ENCODE measurements at regions not wholly inside any gene's neighbourhood (a gene's known extent, or its start where the extent isn't known, plus 50 kb on each side); places are given as distances from the start of the nearest gene placed in this dataset.

DNA sequence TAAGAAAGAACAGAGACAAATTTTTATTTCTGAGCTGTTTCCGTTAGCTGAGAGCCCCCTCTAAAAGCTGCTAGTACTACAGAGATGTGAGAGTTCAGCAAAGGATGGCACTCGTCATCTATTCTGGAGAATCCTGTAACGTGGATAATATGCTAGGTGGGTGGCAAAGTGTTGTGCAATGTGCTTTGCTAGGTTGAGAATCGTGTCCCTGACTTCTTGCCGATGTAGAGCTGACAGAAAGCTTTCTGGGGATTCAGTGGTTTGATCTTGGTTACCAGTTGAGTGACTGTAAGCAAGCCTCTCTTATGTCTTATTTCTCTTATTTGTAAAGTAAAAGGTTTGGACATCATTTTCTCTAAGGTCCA lies 298.3 kb upstream of the ACTBL2 start:
- H3K9ac ChIP-seq (ENCODE audit: low read length) = no peak overlapping the region
- H3K27ac ChIP-seq (ENCODE audit: low read depth, low read length) = no peak overlapping the region
- H3K27me3 ChIP-seq (ENCODE audit: control insufficient read depth, insufficient read depth, low read length) = no peaks in the 10 kb centered on the region
- no peaks in the 10 kb centered on the region for H3K9me3 ChIP-seq (ENCODE audit: control insufficient read depth, insufficient read depth, low read depth, low read length)
- H3K4me3 ChIP-seq (ENCODE audit: low read depth, low read length) = no peak overlapping the region
- no peaks in the 10 kb centered on the region for H3K36me3 ChIP-seq (ENCODE audit: control insufficient read depth, insufficient read depth, low read length)
- no peaks in the 10 kb centered on the region; the same call in 1 of the 2 replicates for H3K4me1 ChIP-seq (ENCODE audit: control insufficient read depth, insufficient read depth, low read length)

- no peaks in the 10 kb centered on the region for H3K36me3 ChIP-seq (ENCODE audit: control insufficient read depth, insufficient read depth, low read length)
- no peaks in the 10 kb centered on the region for H3K9me3 ChIP-seq (ENCODE audit: control insufficient read depth, insufficient read depth, low read depth, low read length)
- H3K4me3 ChIP-seq (ENCODE audit: low read depth, low read length) = no peak overlapping the region
- no peaks in the 10 kb centered on the region for H3K27me3 ChIP-seq (ENCODE audit: control insufficient read depth, insufficient read depth, low read length)
- H3K27ac ChIP-seq (ENCODE audit: low read depth, low read length) = no peak overlapping the region
- no peaks in the 10 kb centered on the region; the same call in 1 of the 2 replicates for H3K4me1 ChIP-seq (ENCODE audit: control insufficient read depth, insufficient read depth, low read length)
- H3K9ac ChIP-seq (ENCODE audit: low read length) = no peak overlapping the region
Measured at GRCh38 chr5:57780306-57780960, 297.8 kb upstream of the ACTBL2 start.

DNA sequence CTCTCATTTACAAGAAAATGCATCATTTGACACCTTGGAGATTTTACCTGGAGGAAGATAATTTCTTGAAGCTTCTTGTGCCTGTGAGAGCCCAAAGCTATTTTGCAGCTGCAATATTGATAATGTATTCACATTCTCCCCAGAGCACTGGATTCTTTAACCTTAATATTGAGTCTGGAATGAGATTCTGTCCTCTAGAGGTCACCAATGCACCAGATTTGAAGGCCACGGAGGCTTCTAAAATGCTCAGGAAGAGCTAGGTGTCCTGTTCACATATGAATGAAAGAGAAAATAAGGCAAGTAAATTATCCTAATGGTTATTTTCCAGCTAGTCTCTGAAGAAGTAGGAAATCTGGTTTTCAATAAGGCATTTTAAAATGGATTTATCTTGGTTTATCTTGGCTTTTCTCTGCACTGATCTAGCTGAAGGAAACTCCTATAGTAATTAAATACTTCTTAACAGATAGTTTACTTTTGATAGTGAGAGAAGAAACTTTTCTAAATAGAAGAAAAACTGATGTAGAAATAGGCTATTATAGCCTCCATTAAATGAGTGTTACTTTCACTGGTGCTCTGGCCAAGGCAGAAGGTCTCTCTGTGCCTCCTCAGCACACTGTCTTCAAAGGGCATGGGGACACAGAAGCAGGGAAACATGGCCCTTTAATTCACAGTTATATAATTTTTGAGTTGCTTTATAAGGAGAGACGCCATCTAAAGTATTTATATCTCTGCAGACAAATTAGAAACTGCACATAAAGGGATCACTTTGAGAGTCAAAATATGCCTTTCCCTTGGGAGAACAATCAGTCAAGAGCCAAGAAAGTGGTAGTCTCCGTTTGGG lies 297.0 kb upstream of the ACTBL2 start:
- Histone ChIP-seq H3K9ac (ENCODE audit: low read length) (no peak overlapping the region), H3K4me1 (ENCODE audit: control insufficient read depth, insufficient read depth, low read length) (no peaks in the 10 kb centered on the region; the same call in 1 of the 2 replicates), H3K4me3 (ENCODE audit: low read depth, low read length) (no peak overlapping the region)

GRCh38 chr5:57778501-57779091 lies 296.0 kb upstream of the ACTBL2 start:
- no peak overlapping the region for H3K27ac ChIP-seq (ENCODE audit: low read depth, low read length)
- no peak overlapping the region for H3K4me3 ChIP-seq (ENCODE audit: low read depth, low read length)
- no peaks in the 10 kb centered on the region; the same call in none of the 2 replicates for H3K4me1 ChIP-seq (ENCODE audit: control insufficient read depth, insufficient read depth, low read length)
- H3K9ac ChIP-seq (ENCODE audit: low read length) = no peak overlapping the region
- no peaks in the 10 kb centered on the region for H3K36me3 ChIP-seq (ENCODE audit: control insufficient read depth, insufficient read depth, low read length)
- no peaks in the 10 kb centered on the region for H3K27me3 ChIP-seq (ENCODE audit: control insufficient read depth, insufficient read depth, low read length)
- H3K9me3 ChIP-seq (ENCODE audit: control insufficient read depth, insufficient read depth, low read depth, low read length) = no peaks in the 10 kb centered on the region

More for the DNA sequence above, 297.0 kb upstream of the ACTBL2 start:
- H3K27ac ChIP-seq (ENCODE audit: low read depth, low read length) = no peak overlapping the region
- H3K9me3 ChIP-seq (ENCODE audit: control insufficient read depth, insufficient read depth, low read depth, low read length) = no peaks in the 10 kb centered on the region
- no peaks in the 10 kb centered on the region for H3K27me3 ChIP-seq (ENCODE audit: control insufficient read depth, insufficient read depth, low read length)
- H3K36me3 ChIP-seq (ENCODE audit: control insufficient read depth, insufficient read depth, low read length) = no peaks in the 10 kb centered on the region

DNA sequence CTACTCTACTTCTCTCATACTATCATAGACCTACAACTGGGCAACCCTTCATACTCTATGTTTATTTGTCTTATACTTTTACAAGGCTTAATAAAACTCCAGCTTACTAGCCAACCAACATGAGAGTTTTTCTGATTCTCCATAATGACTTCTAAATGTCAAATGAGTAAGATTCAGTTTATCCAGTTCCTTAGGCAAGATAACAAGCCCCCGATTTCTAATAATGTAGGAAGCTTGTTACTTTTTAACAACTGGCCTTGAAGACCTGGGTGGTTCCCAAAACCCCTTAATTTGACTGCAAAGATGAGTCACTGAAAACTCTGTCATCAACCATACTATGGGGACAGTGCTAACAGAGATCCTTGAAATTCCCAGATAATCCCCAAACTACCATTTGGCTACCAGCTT lies 294.6 kb upstream of the ACTBL2 start:
- H3K4me1 ChIP-seq (ENCODE audit: control insufficient read depth, insufficient read depth, low read length) = no peaks in the 10 kb centered on the region; the same call in none of the 2 replicates
- H3K4me3 ChIP-seq (ENCODE audit: low read depth, low read length) = no peak overlapping the region
- no peaks in the 10 kb centered on the region for H3K9me3 ChIP-seq (ENCODE audit: control insufficient read depth, insufficient read depth, low read depth, low read length)
- H3K9ac ChIP-seq (ENCODE audit: low read length) = no peak overlapping the region
- H3K36me3 ChIP-seq (ENCODE audit: control insufficient read depth, insufficient read depth, low read length) = no peaks in the 10 kb centered on the region
- no peaks in the 10 kb centered on the region for H3K27me3 ChIP-seq (ENCODE audit: control insufficient read depth, insufficient read depth, low read length)
- no peak overlapping the region for H3K27ac ChIP-seq (ENCODE audit: low read depth, low read length)

DNA sequence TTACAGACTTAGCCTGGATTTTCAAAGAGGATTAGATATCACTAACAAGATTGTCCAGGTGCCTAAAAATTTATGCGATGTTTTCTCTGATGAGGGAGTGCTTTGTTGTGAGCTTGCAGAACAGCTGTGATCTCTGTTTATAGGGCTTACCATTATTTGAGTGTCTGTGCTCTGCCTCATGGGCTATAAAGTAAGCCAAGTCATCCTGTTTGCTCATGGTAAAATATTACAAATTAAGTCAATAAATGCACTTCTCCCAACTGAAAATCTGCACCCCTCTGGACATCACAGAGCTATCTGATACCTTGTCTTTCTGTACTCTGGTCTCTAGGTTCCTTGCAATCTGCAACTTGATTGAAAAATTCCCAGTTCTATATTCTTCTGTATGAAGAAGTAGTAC lies 293.4 kb upstream of the ACTBL2 start:
- no peak overlapping the region for H3K27ac ChIP-seq (ENCODE audit: low read depth, low read length)
- H3K4me3 ChIP-seq (ENCODE audit: low read depth, low read length) = no peak overlapping the region
- H3K9ac ChIP-seq (ENCODE audit: low read length) = no peak overlapping the region
- no peaks in the 10 kb centered on the region; the same call in none of the 2 replicates for H3K4me1 ChIP-seq (ENCODE audit: control insufficient read depth, insufficient read depth, low read length)
- H3K36me3 ChIP-seq (ENCODE audit: control insufficient read depth, insufficient read depth, low read length) = no peaks in the 10 kb centered on the region
- no peaks in the 10 kb centered on the region for H3K9me3 ChIP-seq (ENCODE audit: control insufficient read depth, insufficient read depth, low read depth, low read length)
- no peaks in the 10 kb centered on the region for H3K27me3 ChIP-seq (ENCODE audit: control insufficient read depth, insufficient read depth, low read length)

GRCh38 chr5:57774439-57774838 lies 291.8 kb upstream of the ACTBL2 start:
- no peak overlapping the region for H3K27ac ChIP-seq (ENCODE audit: low read depth, low read length)
- no peak overlapping the region for H3K4me3 ChIP-seq (ENCODE audit: low read depth, low read length)
- H3K4me1 ChIP-seq (ENCODE audit: control insufficient read depth, insufficient read depth, low read length) = no peaks in the 10 kb centered on the region; the same call in none of the 2 replicates
- H3K27me3 ChIP-seq (ENCODE audit: control insufficient read depth, insufficient read depth, low read length) = no peaks in the 10 kb centered on the region
- H3K9me3 ChIP-seq (ENCODE audit: control insufficient read depth, insufficient read depth, low read depth, low read length) = no peaks in the 10 kb centered on the region
- no peaks in the 10 kb centered on the region for H3K36me3 ChIP-seq (ENCODE audit: control insufficient read depth, insufficient read depth, low read length)
- no peak overlapping the region for H3K9ac ChIP-seq (ENCODE audit: low read length)

DNA sequence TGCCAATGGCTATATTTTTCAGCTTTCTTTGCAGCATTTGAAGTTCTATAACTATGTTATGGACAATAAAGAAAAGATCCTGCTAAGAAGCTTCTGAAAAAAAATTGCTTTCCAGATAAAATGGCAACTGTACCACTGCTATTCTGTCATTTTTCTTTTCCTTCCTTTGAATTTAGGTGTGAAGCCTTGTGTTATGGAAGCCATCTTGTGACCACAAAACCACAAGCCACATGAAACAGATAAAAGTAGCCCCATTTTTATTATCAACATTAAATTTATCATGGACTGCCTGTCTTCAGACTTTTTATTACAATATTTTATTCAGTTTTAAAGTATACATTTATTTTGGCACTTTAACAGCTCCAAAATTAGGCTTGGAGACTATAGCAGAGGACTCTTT lies 289.9 kb upstream of the ACTBL2 start:
- no peaks in the 10 kb centered on the region; the same call in none of the 2 replicates for H3K4me1 ChIP-seq (ENCODE audit: control insufficient read depth, insufficient read depth, low read length)
- no peaks in the 10 kb centered on the region for H3K36me3 ChIP-seq (ENCODE audit: control insufficient read depth, insufficient read depth, low read length)
- no peak overlapping the region for H3K4me3 ChIP-seq (ENCODE audit: low read depth, low read length)
- H3K27ac ChIP-seq (ENCODE audit: low read depth, low read length) = no peak overlapping the region
- H3K9ac ChIP-seq (ENCODE audit: low read length) = no peak overlapping the region
- H3K27me3 ChIP-seq (ENCODE audit: control insufficient read depth, insufficient read depth, low read length) = no peaks in the 10 kb centered on the region
- no peaks in the 10 kb centered on the region for H3K9me3 ChIP-seq (ENCODE audit: control insufficient read depth, insufficient read depth, low read depth, low read length)

GRCh38 chr5:57770039-57770438 lies 287.4 kb upstream of the ACTBL2 start:
- Histone ChIP-seq H3K27ac (ENCODE audit: low read depth, low read length) (no peak overlapping the region), H3K4me1 (ENCODE audit: control insufficient read depth, insufficient read depth, low read length) (no peaks in the 10 kb centered on the region; the same call in 1 of the 2 replicates), H3K4me3 (ENCODE audit: low read depth, low read length) (no peak overlapping the region), H3K9me3 (ENCODE audit: control insufficient read depth, insufficient read depth, low read depth, low read length) (no peaks in the 10 kb centered on the region), H3K27me3 (ENCODE audit: control insufficient read depth, insufficient read depth, low read length) (no peaks in the 10 kb centered on the region), H3K36me3 (ENCODE audit: control insufficient read depth, insufficient read depth, low read length) (no peaks in the 10 kb centered on the region), H3K9ac (ENCODE audit: low read length) (no peak overlapping the region)

GRCh38 chr5:57768745-57769144 lies 286.1 kb upstream of the ACTBL2 start:
- no peaks in the 10 kb centered on the region; the same call in 1 of the 2 replicates for H3K4me1 ChIP-seq (ENCODE audit: control insufficient read depth, insufficient read depth, low read length)
- no peak overlapping the region for H3K9ac ChIP-seq (ENCODE audit: low read length)
- no peak overlapping the region for H3K27ac ChIP-seq (ENCODE audit: low read depth, low read length)
- no peak overlapping the region for H3K4me3 ChIP-seq (ENCODE audit: low read depth, low read length)
- H3K27me3 ChIP-seq (ENCODE audit: control insufficient read depth, insufficient read depth, low read length) = no peaks in the 10 kb centered on the region
- no peaks in the 10 kb centered on the region for H3K36me3 ChIP-seq (ENCODE audit: control insufficient read depth, insufficient read depth, low read length)
- no peaks in the 10 kb centered on the region for H3K9me3 ChIP-seq (ENCODE audit: control insufficient read depth, insufficient read depth, low read depth, low read length)
